OCI-M1 (cell line): ENCODE measurements at regions not wholly inside any gene's neighbourhood (a gene's known extent, or its start where the extent isn't known, plus 50 kb on each side); places are given as distances from the start of the nearest gene placed in this dataset.

Experiments
- DNase-seq: peaks from one replicate; lab custom pipeline; 2025; lab: John Stamatoyannopoulos, UW

GRCh38 chr3:83895892-83896291 lies 1062.9 kb upstream of the CADM2 start:
- DNase-seq: no peak

- DNase-seq: no peak
Observed at GRCh38 chr3:83902787-83903533, 1055.8 kb upstream of the CADM2 start.

- no peak for DNase-seq
Observed at GRCh38 chr3:83913381-83913780, 1045.4 kb upstream of the CADM2 start.

- DNase-seq: no peak
Observed at GRCh38 chr3:83926291-83926690, 1032.5 kb upstream of the CADM2 start.

- peak; percentile 56 for DNase-seq
Observed at GRCh38 chr3:83928391-83928790, 1030.4 kb upstream of the CADM2 start.

DNA sequence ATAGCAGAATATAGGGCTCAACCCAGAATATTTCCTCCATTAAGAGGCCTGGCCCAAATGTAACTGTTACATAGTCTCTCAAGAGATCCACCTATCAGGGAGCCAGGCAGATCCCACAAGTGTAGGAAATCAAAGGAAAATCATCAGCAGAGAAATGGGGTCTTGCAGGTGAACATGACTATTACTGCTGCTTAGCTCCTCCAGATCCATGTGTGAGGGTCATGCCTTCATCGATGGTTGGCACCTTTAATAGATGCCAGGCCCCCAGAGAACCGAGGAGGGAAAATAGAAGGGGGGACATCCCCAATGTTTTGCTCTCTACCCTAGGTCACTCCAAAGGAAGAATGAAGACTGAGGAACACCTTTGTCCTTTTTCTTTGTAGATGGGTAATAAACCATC lies 1029.9 kb upstream of the CADM2 start:
- no peak for DNase-seq

GRCh38 chr3:83934192-83935021 lies 1024.4 kb upstream of the CADM2 start:
- peak; percentile 23 for DNase-seq

DNA sequence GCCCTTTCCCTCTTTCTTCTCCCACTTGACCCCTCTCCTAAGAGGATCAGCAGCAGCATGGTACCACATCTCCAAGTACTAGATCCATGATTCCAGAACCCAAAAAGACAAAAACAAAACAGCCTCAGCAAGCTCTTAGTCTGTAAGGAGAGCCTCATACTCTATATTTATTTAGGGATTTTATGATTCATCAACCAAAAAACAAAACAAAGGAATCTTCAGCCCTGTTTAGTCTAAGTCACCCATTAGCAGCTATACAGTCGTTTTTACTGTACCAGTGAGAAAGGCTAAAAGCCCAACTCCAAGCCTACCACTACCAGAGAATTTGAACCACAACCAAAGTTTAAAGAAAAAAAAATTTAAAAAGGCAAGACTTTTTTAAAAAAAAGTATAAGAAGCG lies 1020.3 kb upstream of the CADM2 start:
- DNase-seq: no peak

DNA sequence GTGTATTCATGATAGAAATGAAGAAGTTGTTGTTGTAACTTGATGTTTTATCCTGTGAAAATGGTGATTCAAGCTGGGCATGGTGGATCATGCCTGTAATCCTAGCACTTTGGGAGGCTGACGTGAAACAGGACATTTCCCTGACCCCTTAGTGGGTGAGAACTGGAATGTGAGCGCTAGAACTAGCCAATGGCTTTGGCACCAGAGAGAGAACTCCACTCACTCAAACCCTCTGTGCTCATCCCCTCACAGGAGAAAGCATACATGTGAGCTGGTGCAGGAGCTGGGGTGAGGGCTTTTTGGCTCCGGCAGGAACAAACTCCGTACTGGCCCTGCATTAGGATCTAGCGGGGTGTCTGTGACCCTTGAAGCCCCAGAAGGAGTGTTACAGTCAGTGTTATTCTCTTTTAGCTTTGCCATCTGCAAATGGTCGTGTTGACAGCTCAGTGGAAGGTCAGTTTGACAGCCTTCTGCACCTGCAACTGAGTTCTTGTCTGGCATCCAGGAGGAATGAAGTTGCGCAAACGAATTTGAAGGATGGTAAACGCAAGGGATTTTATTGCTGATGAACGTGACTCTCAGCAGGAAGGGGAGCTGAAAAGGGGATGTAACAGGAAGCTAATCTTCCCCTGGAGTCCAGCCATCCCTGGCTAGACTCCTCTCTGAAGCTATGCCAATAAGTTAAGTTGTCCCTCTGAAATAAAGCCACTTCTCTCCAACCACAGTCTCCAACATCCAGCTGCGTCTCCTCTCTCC lies 1016.6 kb upstream of the CADM2 start:
- no peak for DNase-seq

GRCh38 chr3:83946049-83946448 lies 1012.7 kb upstream of the CADM2 start:
- DNase-seq: no peak

DNA sequence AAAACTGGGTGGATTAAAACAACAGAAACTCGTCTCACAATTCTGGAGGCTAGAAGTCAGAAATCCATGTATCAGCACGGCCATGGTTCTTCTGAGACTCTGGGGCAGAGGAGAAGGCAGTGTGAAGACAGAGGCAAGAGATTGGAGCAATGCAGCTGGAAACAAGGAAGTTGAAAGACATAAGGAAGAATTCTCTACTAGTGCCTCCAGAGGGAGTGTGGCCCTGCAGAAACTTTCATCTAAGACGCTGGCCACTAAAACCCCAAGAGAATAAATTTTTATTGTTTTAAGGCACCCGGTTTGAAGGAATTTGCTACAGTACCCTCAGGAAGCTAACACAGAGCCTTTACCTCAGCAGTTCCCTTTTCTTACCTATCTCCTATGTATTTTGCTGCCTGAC lies 1012.2 kb upstream of the CADM2 start:
- DNase-seq: peak; percentile 63

- no peak for DNase-seq
Observed at GRCh38 chr3:83948771-83949170, 1010.0 kb upstream of the CADM2 start.

- DNase-seq: peak; percentile 33
Observed at GRCh38 chr3:83953417-83954089, 1005.2 kb upstream of the CADM2 start.

- DNase-seq: no peak
Observed at GRCh38 chr3:83956431-83956830, 1002.4 kb upstream of the CADM2 start.

DNA sequence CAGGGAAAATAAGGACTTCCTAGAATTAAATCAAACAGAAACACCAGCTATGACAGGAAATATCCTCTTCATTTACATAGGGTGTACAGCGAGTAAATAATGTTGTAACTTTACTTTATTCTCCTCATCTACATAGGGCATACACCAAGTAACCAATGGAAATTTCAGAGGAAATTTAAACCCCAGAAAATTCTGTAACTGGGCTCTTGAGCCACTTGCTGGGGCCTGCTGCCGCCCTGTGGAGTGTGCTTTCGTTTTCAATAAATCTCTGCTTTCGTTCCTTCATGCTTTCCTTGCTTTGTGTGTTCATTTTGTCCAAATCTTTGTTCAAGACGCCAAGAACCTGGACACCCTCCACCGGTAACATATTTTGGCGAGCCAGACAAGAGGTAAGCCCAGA lies 990.4 kb upstream of the CADM2 start:
- no peak for DNase-seq

DNA sequence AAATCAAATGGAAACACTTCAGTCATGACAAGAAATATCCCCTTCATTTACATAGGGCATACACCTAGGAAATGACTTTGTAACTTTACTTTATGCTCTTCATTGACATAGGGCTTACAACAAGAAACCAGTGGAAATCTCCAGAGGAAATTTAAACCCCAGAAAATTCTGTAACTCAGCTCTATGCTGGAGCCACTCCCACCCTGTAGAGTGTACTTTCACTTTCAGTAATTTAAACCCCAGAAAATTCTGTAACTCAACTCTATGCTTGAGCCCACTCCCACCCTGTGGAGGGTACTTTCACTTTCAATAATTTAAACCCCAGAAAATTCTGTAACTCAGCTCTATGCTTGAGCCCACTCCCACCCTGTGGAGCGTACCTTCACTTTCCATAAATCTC lies 987.1 kb upstream of the CADM2 start:
- peak; percentile 36 for DNase-seq

DNA sequence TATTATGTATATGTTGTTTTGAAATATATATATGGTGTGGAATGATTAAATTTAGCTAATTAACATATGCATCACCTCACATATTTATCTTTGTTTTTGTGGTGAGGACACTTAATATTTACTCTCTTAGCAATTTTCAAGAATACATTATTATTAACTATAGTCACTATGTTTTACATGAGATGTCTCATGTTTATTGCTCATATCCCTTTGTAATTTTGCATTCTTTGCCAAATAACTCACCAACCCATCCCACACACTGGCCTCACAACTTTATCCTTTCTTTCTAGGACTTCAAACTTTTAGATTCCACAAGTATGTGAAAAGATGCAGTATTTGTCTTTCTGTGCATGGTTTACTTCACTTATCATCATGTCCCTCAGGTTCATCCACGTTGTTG lies 950.2 kb upstream of the CADM2 start:
- no peak for DNase-seq

GRCh38 chr3:84023842-84024241 lies 934.9 kb upstream of the CADM2 start:
- DNase-seq: no peak

DNA sequence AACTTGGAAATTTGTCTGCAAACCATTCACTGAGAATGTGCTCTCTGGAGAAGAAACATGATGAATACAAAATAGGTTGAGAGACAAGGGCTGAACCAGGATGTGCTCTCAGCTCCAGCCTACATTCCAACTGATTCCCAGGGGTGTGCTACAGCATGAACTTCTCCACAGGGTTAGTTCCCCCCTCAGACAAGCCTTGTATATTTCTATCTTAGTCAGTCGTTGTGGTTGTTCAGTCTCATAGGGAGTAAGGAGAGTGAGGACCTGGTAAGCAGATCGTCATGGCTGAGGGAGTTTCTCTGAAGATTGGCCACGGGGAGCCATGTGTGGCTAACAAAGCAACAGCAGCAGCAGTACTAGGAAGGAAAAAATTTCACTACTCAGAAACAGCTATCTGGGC lies 919.7 kb upstream of the CADM2 start:
- DNase-seq: no peak

DNA sequence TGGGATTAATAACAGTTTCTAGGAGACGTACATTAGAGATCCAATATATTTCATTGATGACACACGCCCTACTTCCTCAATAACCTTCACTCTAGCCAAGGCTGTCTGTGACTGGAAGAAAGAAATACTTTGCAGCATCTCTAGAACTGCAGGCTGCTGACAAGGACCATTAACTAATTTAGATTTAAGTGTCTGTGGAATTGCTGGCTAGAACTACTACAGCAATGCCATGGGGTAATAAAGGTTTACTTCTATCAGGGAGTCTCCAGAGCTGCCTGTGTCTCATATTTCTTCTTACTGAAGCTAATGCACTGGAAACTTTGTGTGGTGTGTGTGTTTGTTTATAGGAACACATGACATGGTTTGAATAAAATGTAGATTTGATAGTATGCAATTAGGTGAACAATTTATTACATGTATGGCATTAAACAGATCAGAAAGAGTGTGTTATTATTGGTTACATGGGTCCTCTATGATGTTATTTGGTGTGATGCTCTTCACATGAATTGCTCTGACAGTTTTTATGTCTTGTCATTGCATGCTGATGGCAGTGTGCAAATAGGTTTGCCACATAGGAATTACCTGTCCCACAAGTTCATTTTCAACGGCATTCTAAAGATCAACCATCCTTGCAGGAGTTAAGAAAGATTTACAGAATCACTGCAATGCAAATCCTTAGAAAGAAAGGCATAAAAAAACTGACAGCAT lies 916.2 kb upstream of the CADM2 start:
- DNase-seq: no peak

DNA sequence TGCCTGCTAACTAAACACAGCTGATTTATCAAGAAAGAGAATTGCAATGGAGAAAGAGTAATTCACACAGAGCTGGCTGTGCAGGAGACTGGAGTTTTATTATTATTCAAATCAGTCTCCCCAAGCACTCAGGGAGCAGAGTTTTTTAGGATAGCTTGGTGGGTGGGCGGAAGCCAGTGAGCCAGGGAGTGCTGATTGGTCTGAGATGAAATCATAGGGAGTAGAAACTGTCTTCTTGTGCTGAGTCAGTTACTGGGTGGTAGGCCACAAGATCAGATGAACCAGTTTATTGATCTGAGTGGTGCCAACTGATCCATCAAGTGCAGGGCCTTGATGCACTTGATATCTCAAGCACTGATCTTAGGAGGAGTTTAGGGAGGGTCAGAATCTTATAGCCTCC lies 891.9 kb upstream of the CADM2 start:
- peak; percentile 2 for DNase-seq

- DNase-seq: no peak
Observed at GRCh38 chr3:84073664-84074063, 885.1 kb upstream of the CADM2 start.
